Lower lobe of right lung (tissue), 2 donors: ENCODE measurements at regions not wholly inside any gene's neighbourhood (a gene's known extent, or its start where the extent isn't known, plus 50 kb on each side); places are given as distances from the start of the nearest gene placed in this dataset.
"Not testable (repeated sequence)": the region's sequence is repeated elsewhere in the genome, so short reads cannot be mapped to it uniquely, and the experiment has no call there.

ENCODE experiments used
- ATAC-seq, 2 donors: fragments of 200-7000 bp; cut with Tn5 transposase; one replicate each; pipeline ENCODE4 v1.9.1; 2020 to 2022; ENCODE audit warnings: mild to moderate bottlenecking in 2 of 2, moderate library complexity in 2 of 2
- DNase-seq: peaks from one replicate; pipeline ENCODE4 v3.0.0-alpha.2; 2020
- H3K27ac ChIP-seq: fragments of 200-600 bp; one replicate; pipeline ENCODE4 v1.8.0; 2022
- H3K27me3 ChIP-seq: fragments of 200-600 bp; one replicate; pipeline ENCODE4 v1.8.0; 2022; ENCODE audit warnings: low read depth
- H3K36me3 ChIP-seq: fragments of 200-600 bp; one replicate; pipeline ENCODE4 v1.8.0; 2022; ENCODE audit warnings: mild to moderate bottlenecking
- H3K4me1 ChIP-seq: fragments of 200-600 bp; one replicate; pipeline ENCODE4 v1.8.0; 2022
- H3K4me3 ChIP-seq: fragments of 200-600 bp; one replicate; pipeline ENCODE4 v1.8.0; 2022; ENCODE audit warnings: mild to moderate bottlenecking
- H3K9me3 ChIP-seq: fragments of 200-600 bp; one replicate; pipeline ENCODE4 v1.8.0; 2022
- intact Hi-C: fragments of 100-400 bp; cut with DNase I; formaldehyde crosslinking; loops from one replicate; pipeline ENCODE4 v1.11.0; 2022
- TF ChIP-seq, protein P1 (sequence below): fragments of 200-600 bp; IDR thresholded peaks from one replicate; pipeline ENCODE4 v1.8.0; 2022; ENCODE audit warnings: antibody characterized with exemption, mild to moderate bottlenecking
- donor health status: DM: no; HTN: yes; CAD: no; lungs with severe emphysema.

DNA sequence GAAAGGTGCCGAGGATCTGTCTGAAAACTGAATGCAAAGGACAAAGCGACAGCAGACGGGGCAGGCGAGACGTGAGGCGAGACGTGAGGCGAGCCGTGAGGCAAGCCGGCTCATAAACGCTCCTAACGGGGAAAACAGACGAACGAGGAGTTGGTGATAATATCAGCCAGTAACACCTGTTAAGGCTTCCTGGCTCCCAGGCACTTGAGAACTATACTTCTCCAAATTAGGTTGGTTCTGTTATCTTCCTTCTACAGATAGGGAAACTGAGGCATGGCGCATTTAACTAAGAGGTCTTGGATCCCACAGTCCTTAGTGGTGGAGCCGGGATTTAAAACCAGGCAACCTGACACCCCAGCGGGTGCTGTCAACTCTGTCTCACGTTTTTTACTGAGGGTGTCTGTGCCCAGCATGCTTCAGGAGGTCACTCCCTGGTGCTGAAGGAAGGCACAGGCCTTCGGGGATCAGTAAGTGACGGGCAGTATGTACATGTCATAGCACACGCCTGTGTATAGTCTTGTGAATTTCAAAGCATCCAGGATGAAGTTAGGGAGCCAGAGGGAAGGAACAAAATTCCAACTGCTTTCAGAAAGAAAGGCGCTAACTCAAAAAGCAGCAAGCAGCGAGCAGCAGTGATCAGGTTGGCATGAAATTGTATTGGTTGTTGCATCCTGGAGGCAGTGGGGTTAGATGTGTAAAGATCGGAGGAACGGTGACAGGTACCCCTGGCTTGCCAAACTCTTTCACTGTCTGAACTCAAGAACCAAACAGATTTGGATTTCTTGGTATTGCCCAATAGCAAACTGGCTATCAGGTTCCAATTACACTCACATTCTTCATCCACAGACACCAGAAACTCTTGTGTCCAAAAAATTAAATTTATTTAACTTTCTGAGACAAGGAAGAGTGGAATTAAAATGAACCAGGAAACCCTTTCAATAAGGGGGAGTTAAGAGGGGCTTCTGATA, 318.7 kb downstream of the THBS2 start:
- TF ChIP-seq, protein P1, sequence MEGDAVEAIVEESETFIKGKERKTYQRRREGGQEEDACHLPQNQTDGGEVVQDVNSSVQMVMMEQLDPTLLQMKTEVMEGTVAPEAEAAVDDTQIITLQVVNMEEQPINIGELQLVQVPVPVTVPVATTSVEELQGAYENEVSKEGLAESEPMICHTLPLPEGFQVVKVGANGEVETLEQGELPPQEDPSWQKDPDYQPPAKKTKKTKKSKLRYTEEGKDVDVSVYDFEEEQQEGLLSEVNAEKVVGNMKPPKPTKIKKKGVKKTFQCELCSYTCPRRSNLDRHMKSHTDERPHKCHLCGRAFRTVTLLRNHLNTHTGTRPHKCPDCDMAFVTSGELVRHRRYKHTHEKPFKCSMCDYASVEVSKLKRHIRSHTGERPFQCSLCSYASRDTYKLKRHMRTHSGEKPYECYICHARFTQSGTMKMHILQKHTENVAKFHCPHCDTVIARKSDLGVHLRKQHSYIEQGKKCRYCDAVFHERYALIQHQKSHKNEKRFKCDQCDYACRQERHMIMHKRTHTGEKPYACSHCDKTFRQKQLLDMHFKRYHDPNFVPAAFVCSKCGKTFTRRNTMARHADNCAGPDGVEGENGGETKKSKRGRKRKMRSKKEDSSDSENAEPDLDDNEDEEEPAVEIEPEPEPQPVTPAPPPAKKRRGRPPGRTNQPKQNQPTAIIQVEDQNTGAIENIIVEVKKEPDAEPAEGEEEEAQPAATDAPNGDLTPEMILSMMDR, result no peak
- H3K4me1 ChIP-seq, result no peaks in the 10 kb centered on the region
- no peaks in the 10 kb centered on the region for H3K9me3 ChIP-seq
- intact Hi-C loops, result no loop called here
- no peak overlapping the region for H3K27ac ChIP-seq
- DNase-seq (no peak), ATAC-seq (no peak)
- H3K4me3 ChIP-seq, result no peak overlapping the region
- H3K27me3 ChIP-seq, result peaks cover 2% of the 10 kb centered on the region
- H3K36me3 ChIP-seq, result no peaks in the 10 kb centered on the region

DNA sequence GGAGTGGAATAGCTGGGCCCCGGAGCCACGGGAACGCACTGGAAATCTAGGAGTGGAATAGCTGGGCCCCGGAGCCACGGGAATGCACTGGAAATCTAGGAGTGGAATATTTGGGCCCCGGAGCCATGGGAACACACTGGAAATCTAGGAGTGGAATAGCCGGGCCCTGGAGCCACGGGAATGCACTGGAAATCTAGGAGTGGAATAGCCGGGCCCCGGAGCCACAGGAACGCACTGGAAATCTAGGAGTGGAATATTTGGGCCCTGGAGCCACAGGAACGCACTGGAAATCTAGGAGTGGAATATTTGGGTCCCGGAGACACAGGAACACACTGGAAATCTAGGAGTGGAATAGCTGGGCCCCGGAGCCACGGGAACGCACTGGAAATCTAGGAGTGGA, 321.5 kb downstream of the THBS2 start:
- DNase-seq, H3K4me1 ChIP-seq, H3K9me3 ChIP-seq, H3K36me3 ChIP-seq, H3K4me3 ChIP-seq, intact Hi-C loops, H3K27me3 ChIP-seq, ATAC-seq, H3K27ac ChIP-seq: not testable (repeated sequence)

DNA sequence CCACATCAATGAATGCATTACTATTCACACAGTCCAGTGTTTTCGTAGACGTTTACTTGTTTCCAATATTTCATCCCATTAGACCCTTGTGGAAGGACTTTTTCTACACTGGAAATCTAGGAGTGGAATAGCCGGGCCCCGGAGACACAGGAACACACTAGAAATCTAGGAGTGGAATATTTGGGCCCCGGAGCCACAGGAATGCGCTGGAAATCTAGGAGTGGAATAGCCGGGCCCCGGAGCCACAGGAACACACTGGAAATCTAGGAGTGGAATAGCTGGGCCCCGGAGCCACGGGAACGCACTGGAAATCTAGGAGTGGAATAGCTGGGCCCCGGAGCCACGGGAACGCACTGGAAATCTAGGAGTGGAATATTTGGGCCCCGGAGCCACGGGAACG, 322.6 kb downstream of the THBS2 start:
- H3K27ac ChIP-seq, H3K4me3 ChIP-seq, H3K9me3 ChIP-seq, ATAC-seq, H3K4me1 ChIP-seq, H3K36me3 ChIP-seq, intact Hi-C loops, DNase-seq, H3K27me3 ChIP-seq: not testable (repeated sequence)

DNA sequence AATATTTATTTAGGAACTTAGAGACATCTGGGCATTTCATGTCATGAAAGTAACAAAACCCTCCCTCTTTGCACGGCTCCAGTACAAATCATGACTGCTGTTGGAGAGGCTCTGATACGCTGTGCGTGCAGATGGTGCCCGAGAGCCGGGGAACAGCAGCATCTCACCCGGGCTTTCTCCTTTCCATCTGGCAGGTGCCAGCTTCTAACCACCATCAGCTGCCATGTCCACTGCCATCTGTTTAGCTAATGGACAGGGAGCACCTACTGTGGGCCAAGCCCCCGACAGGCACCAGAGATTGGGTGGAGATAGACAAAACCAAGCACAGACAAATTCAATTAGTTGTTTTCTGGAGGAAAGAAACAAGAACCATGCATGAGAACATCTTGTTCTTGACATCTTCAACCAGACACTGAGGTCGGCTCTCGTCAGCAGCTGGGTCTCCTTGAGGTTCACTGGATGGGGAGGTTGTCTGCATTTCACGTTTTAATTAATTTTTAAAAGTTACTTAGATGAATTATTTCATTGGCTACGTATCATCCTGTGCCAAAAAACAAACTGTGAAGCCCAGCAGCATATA, 323.7 kb downstream of the THBS2 start:
- Histone ChIP-seq H3K4me1 (no peaks in the 10 kb centered on the region), H3K27me3 (no peaks in the 10 kb centered on the region), H3K27ac (no peak overlapping the region), H3K36me3 (no peaks in the 10 kb centered on the region), H3K9me3 (no peaks in the 10 kb centered on the region), H3K4me3 (no peak overlapping the region)
- DNase-seq, result no peak
- no peak for ATAC-seq
- intact Hi-C loops, result no loop called here
- TF ChIP-seq, protein P1, result no peak

DNA sequence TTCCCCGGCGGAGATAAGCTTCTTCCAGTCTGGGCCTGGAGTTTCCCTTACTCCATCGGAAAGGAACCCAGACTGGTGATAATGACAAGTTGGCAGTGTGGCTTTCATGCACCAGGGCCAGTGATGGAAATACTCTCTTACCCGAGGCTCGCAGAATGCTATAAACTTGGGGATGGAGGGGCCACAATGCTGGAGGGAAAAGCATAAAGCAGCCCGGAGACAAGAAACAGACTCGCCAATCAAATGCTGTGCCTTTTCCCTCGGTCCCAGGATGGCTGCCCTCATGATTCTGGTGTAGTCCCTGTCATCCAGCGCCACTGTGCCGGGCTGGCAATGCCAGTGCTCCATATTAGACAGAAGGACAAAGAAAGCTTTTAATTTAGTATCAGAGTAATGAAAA, 325.6 kb downstream of the THBS2 start:
- ATAC-seq (no peak), DNase-seq (no peak)
- no peaks in the 10 kb centered on the region for H3K36me3 ChIP-seq
- H3K27me3 ChIP-seq, result no peaks in the 10 kb centered on the region
- TF ChIP-seq, protein P1, result no peak
- H3K9me3 ChIP-seq, result no peaks in the 10 kb centered on the region
- no peaks in the 10 kb centered on the region for H3K4me1 ChIP-seq
- H3K27ac ChIP-seq, result no peak overlapping the region
- H3K4me3 ChIP-seq, result no peak overlapping the region
- intact Hi-C loops, result no loop called here

DNA sequence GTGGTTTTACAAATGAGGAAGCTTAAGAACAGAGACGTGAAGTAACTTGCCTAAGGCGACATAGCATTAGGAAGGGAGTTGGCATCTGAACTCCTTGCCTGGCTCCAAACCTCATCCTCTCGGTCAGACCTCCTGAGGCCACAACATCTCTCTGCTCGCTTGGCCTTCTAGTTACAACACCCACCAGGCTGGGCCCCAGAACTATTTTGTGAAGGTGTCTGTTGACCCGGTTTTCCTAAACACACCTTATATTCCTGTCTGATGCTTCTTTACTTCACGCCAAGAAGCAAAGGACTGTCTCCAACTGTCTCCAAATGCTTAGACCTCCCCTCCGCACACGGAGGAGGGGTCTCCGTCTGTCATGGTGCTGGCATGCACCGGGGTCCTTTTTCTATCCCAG, 326.6 kb downstream of the THBS2 start:
- H3K4me3 ChIP-seq, result no peak overlapping the region
- intact Hi-C loops, result no loop called here
- H3K36me3 ChIP-seq, result no peaks in the 10 kb centered on the region
- ATAC-seq, result no peak
- H3K4me1 ChIP-seq, result no peaks in the 10 kb centered on the region
- no peak for DNase-seq
- H3K9me3 ChIP-seq, result no peaks in the 10 kb centered on the region
- TF ChIP-seq, protein P1, result no peak
- H3K27ac ChIP-seq, result no peak overlapping the region
- H3K27me3 ChIP-seq, result no peaks in the 10 kb centered on the region
